GM23338 (cell line): ENCODE measurements at regions not wholly inside any gene's neighbourhood (a gene's known extent, or its start where the extent isn't known, plus 50 kb on each side); places are given as distances from the start of the nearest gene placed in this dataset.
A peak's percentile ranks its signal among the peaks of the same experiment; 100 is the strongest.

ENCODE experiments used
- ATAC-seq: fragments of 200-7000 bp; cut with Tn5 transposase; 3 replicates; pipeline ENCODE4 v1.9.1; 2020
- DNase-seq: peaks from one replicate; pipeline ENCODE4 v3.0.0-alpha.2; 2015; ENCODE audit warnings: low spot score
- H2AFZ ChIP-seq: fragments of 200-600 bp; sonication (generic); 2 replicates; pipeline ENCODE4 v1.8.0; 2016; ENCODE audit warnings: antibody characterized with exemption, mild to moderate bottlenecking, moderate library complexity
- H3F3A ChIP-seq: fragments of 200-600 bp; sonication (generic); replicated peaks from 2 replicates; pipeline ENCODE4 v1.8.0; 2017; ENCODE audit warnings: antibody characterized with exemption, mixed run types, low read depth
- H3K27ac ChIP-seq: fragments of 200-600 bp; sonication (generic); 2 replicates; pipeline ENCODE4 v1.6.1; 2016; ENCODE audit warnings: low read depth
- H3K27me3 ChIP-seq: fragments of 200-600 bp; sonication (generic); 2 replicates; pipeline ENCODE4 v1.8.0; 2016; ENCODE audit warnings: mild to moderate bottlenecking, mixed run types, moderate library complexity; ENCODE audit not compliant: insufficient read depth
- H3K36me3 ChIP-seq: fragments of 200-600 bp; sonication (generic); 2 replicates; pipeline ENCODE4 v1.8.0; 2016; ENCODE audit warnings: mild to moderate bottlenecking; ENCODE audit not compliant: insufficient read depth
- H3K4me1 ChIP-seq: fragments of 200-600 bp; sonication (generic); 2 replicates; pipeline ENCODE4 v1.8.0; 2016; ENCODE audit warnings: mild to moderate bottlenecking, moderate library complexity; ENCODE audit not compliant: insufficient read depth
- H3K4me2 ChIP-seq: fragments of 200-600 bp; sonication (generic); 2 replicates; pipeline ENCODE4 v1.7.1; 2017; ENCODE audit warnings: mixed run types
- H3K4me3 ChIP-seq: fragments of 200-600 bp; sonication (generic); 2 replicates; pipeline ENCODE4 v1.6.1; 2016; ENCODE audit warnings: mixed run types
- H3K79me2 ChIP-seq: fragments of 200-600 bp; sonication (generic); replicated peaks from 2 replicates; pipeline ENCODE4 v1.8.0; 2017; ENCODE audit warnings: mild to moderate bottlenecking; ENCODE audit not compliant: insufficient read depth
- H3K9me2 ChIP-seq: fragments of 200-600 bp; sonication (generic); 2 replicates; pipeline ENCODE4 v1.8.0; 2017; ENCODE audit not compliant: insufficient read depth
- H4K20me1 ChIP-seq: fragments of 200-600 bp; sonication (generic); replicated peaks from 2 replicates; pipeline ENCODE4 v1.8.0; 2017; ENCODE audit warnings: mild to moderate bottlenecking; ENCODE audit not compliant: insufficient read depth
- H3K27ac Mint-ChIP-seq: 2 replicates; pipeline ENCODE4 v1.8.0; 2020; ENCODE audit warnings: inconsistent platforms, mild to moderate bottlenecking, moderate library complexity, mixed read lengths
- H3K27me3 Mint-ChIP-seq: 3 replicates; pipeline ENCODE4 v1.8.0; 2022; ENCODE audit warnings: low read depth, mild to moderate bottlenecking, moderate library complexity, mixed read lengths, inconsistent platforms; ENCODE audit not compliant: insufficient read depth, poor library complexity
- H3K36me3 Mint-ChIP-seq: 3 replicates; pipeline ENCODE4 v1.8.0; 2021; ENCODE audit warnings: low read depth, mild to moderate bottlenecking, inconsistent platforms, moderate library complexity, mixed read lengths
- H3K4me1 Mint-ChIP-seq: 3 replicates; pipeline ENCODE4 v1.8.0; 2020; ENCODE audit warnings: mild to moderate bottlenecking, inconsistent platforms, mixed read lengths
- H3K4me3 Mint-ChIP-seq: 3 replicates; pipeline ENCODE4 v1.8.0; 2021; ENCODE audit warnings: moderate library complexity, mild to moderate bottlenecking, inconsistent platforms, mixed read lengths
- H3K9me3 Mint-ChIP-seq: 3 replicates; pipeline ENCODE4 v1.8.0; 2020; ENCODE audit warnings: moderate library complexity, mild to moderate bottlenecking, inconsistent platforms, mixed read lengths
- EZH2 ChIP-seq: fragments of 200-600 bp; sonication (generic); IDR thresholded peaks from one replicate; pipeline ENCODE4 v1.8.0; 2017; ENCODE audit warnings: antibody characterized with exemption, mild to moderate bottlenecking, low read depth; ENCODE audit not compliant: unreplicated experiment
- EZH2phosphoT487 ChIP-seq: fragments of 200-600 bp; sonication (generic); IDR thresholded peaks from one replicate; pipeline ENCODE4 v1.8.1; 2018; ENCODE audit warnings: antibody characterized with exemption; ENCODE audit not compliant: unreplicated experiment
- NANOG ChIP-seq: IDR thresholded peaks from 2 replicates; pipeline ENCODE4 v1.6.1; 2016; ENCODE audit warnings: antibody characterized with exemption, borderline replicate concordance
- REST ChIP-seq: IDR thresholded peaks from one replicate; pipeline ENCODE4 v1.6.1; 2018; ENCODE audit warnings: antibody characterized with exemption; ENCODE audit not compliant: unreplicated experiment
- STAT1 ChIP-seq: IDR thresholded peaks from one replicate; pipeline ENCODE4 v1.6.1; 2016; ENCODE audit warnings: antibody characterized with exemption; ENCODE audit not compliant: unreplicated experiment
- ZNF114 ChIP-seq: fragments of 250-450 bp; sonication (Bioruptor Pico); IDR thresholded peaks from 2 replicates; pipeline ENCODE4 v1.5.0; 2020; ENCODE audit warnings: mild to moderate bottlenecking, moderate library complexity
- ZNF331 ChIP-seq: fragments of 250-450 bp; sonication (Bioruptor Pico); IDR thresholded peaks from 2 replicates; pipeline ENCODE4 v1.5.0; 2020; ENCODE audit warnings: low read depth, mild to moderate bottlenecking, moderate library complexity
- ZNF462 ChIP-seq: fragments of 250-450 bp; sonication (Bioruptor Pico); IDR thresholded peaks from 2 replicates; pipeline ENCODE4 v1.5.0; 2020; ENCODE audit warnings: mild to moderate bottlenecking, moderate library complexity
- TF ChIP-seq, protein P1 (sequence below), 2 experiments: fragments of 200-600 bp in 1 of 2; sonication (generic) in 1 of 2; conservative IDR thresholded peaks; 2 replicates each; pipeline versions ENCODE4 v1.5.1 to v1.6.1; 2016 to 2017; ENCODE audit warnings: antibody characterized with exemption in 2 of 2, low read depth in 2 of 2, mild to moderate bottlenecking in 2 of 2, moderate library complexity in 1 of 2
- TF ChIP-seq, protein P2 (sequence below): IDR thresholded peaks from 2 replicates; pipeline ENCODE4 v1.6.1; 2016; ENCODE audit warnings: antibody characterized with exemption

- no peaks in the 10 kb centered on the region for H3K9me3 Mint-ChIP-seq
- H3K4me1 ChIP-seq = no peaks in the 10 kb centered on the region
- peaks cover 4% of the 10 kb centered on the region; the same call in 1 of the 2 replicates for H3K9me2 ChIP-seq
- DNase-seq (no peak), ATAC-seq (no peak)
- H3K27me3 Mint-ChIP-seq = no peaks in the 10 kb centered on the region
- no peaks in the 10 kb centered on the region for H3K36me3 ChIP-seq
- no peaks in the 10 kb centered on the region for H3F3A ChIP-seq
- TF ChIP-seq EZH2phosphoT487 (no peak), NANOG (no peak)
- H3K4me2 ChIP-seq = no peak overlapping the region
- H3K36me3 Mint-ChIP-seq = no peaks in the 10 kb centered on the region
- H4K20me1 ChIP-seq = no peaks in the 10 kb centered on the region
- no peaks in the 10 kb centered on the region for H3K27me3 ChIP-seq
- no peak overlapping the region for H3K4me3 ChIP-seq
- H3K4me1 Mint-ChIP-seq = no peaks in the 10 kb centered on the region; the same call in 2 of the 3 replicates
- no peak overlapping the region for H3K27ac ChIP-seq
- H2AFZ ChIP-seq = no peak overlapping the region
- no peak overlapping the region for H3K4me3 Mint-ChIP-seq
- H3K79me2 ChIP-seq = no peaks in the 10 kb centered on the region
- H3K27ac Mint-ChIP-seq = no peak overlapping the region
These were observed 746.7 kb upstream of the FAM174A start for GRCh38 chr5:99788482-99788881.

DNA sequence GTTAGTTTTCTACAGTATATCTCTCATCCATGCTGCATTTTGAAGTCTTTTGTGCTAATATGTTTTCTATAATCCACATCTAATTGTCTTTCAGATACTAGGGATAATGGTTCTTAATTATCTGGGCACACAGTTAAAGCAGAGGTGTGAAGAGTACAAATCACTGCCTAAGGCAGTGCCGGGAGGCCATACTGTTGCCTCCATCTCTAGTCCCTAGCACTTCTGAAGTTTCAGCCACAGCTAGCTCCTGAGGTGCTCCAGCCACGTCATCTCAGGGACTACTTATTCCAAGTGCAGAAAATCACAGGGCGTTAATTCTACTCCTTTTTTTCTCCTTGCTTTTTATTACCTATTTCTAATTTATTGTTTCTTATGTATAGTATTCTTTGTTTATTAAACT is 760.0 kb upstream of the FAM174A start:
- Histone ChIP-seq H3K27me3 (no peaks in the 10 kb centered on the region), H3K4me1 (no peaks in the 10 kb centered on the region), H3K4me3 (no peak overlapping the region), H3K4me2 (no peak overlapping the region), H3K27ac (no peak overlapping the region), H4K20me1 (no peaks in the 10 kb centered on the region), H3F3A (no peaks in the 10 kb centered on the region), H3K79me2 (no peaks in the 10 kb centered on the region), H3K9me2 (no peaks in the 10 kb centered on the region), H3K36me3 (no peaks in the 10 kb centered on the region), H2AFZ (no peak overlapping the region)
- Mint-ChIP-seq H3K4me1 (no peaks in the 10 kb centered on the region), H3K27ac (no peak overlapping the region), H3K36me3 (no peaks in the 10 kb centered on the region), H3K9me3 (no peaks in the 10 kb centered on the region), H3K27me3 (no peaks in the 10 kb centered on the region), H3K4me3 (no peak overlapping the region)
- TF ChIP-seq, protein P1, sequence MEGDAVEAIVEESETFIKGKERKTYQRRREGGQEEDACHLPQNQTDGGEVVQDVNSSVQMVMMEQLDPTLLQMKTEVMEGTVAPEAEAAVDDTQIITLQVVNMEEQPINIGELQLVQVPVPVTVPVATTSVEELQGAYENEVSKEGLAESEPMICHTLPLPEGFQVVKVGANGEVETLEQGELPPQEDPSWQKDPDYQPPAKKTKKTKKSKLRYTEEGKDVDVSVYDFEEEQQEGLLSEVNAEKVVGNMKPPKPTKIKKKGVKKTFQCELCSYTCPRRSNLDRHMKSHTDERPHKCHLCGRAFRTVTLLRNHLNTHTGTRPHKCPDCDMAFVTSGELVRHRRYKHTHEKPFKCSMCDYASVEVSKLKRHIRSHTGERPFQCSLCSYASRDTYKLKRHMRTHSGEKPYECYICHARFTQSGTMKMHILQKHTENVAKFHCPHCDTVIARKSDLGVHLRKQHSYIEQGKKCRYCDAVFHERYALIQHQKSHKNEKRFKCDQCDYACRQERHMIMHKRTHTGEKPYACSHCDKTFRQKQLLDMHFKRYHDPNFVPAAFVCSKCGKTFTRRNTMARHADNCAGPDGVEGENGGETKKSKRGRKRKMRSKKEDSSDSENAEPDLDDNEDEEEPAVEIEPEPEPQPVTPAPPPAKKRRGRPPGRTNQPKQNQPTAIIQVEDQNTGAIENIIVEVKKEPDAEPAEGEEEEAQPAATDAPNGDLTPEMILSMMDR (conservative IDR thresholded peaks at IDR 0.05; ENCODE audit: low read depth in 2 of 2) = no peak
- TF ChIP-seq ZNF114 (CRISPR knock-in tag) = no peak
- no peak for TF ChIP-seq STAT1
- TF ChIP-seq ZNF331 (CRISPR knock-in tag) = no peak
- no peak for TF ChIP-seq ZNF462 (CRISPR knock-in tag)
- no peak for TF ChIP-seq REST
- TF ChIP-seq EZH2 = no peak
- TF ChIP-seq, protein P2, sequence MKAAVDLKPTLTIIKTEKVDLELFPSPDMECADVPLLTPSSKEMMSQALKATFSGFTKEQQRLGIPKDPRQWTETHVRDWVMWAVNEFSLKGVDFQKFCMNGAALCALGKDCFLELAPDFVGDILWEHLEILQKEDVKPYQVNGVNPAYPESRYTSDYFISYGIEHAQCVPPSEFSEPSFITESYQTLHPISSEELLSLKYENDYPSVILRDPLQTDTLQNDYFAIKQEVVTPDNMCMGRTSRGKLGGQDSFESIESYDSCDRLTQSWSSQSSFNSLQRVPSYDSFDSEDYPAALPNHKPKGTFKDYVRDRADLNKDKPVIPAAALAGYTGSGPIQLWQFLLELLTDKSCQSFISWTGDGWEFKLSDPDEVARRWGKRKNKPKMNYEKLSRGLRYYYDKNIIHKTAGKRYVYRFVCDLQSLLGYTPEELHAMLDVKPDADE = no peak
- DNase-seq (peak; percentile 2), ATAC-seq (peak; percentile 65)
